HCT116 (cell line): ENCODE measurements at regions not wholly inside any gene's neighbourhood (a gene's known extent, or its start where the extent isn't known, plus 50 kb on each side); places are given as distances from the start of the nearest gene placed in this dataset.

Experiments used
- CEBPB ChIP-seq: IDR thresholded peaks from 2 replicates; pipeline ENCODE4 v1.6.1; 2012; ENCODE audit warnings: low read depth
- EZH2 ChIP-seq: fragments of 200-600 bp; sonication (generic); IDR thresholded peaks from 2 replicates; pipeline ENCODE4 v1.6.1; 2017; ENCODE audit warnings: antibody characterized with exemption, mixed run types
- EZH2phosphoT487 ChIP-seq: fragments of 200-600 bp; IDR thresholded peaks from 2 replicates; pipeline ENCODE4 v1.6.1; 2018; ENCODE audit warnings: antibody characterized with exemption, borderline replicate concordance
- MAX ChIP-seq: IDR thresholded peaks from 2 replicates; pipeline ENCODE4 v1.6.1; 2012
- POLR2A ChIP-seq: IDR thresholded peaks from 2 replicates; pipeline ENCODE4 v1.7.0; 2011; ENCODE audit warnings: borderline replicate concordance; ENCODE audit not compliant: insufficient read depth, insufficient read length; ENCODE audit errors: extremely low read depth
- POLR2AphosphoS5 ChIP-seq: IDR thresholded peaks from 2 replicates; pipeline ENCODE4 v1.6.1; 2011; ENCODE audit warnings: mild to moderate bottlenecking, low read depth, low read length, moderate library complexity
- RAD21 ChIP-seq: IDR thresholded peaks from 2 replicates; pipeline ENCODE4 v1.6.1; 2012; ENCODE audit warnings: low read depth, mild to moderate bottlenecking
- ZFX ChIP-seq: fragments of 450-650 bp; IDR thresholded peaks from 2 replicates; pipeline ENCODE4 v1.6.1; 2017
- TF ChIP-seq, protein P1 (sequence below), 3 experiments: fragments of 200-600 bp in 1 of 3; sonication (generic) in 1 of 3; IDR thresholded peaks in 2 of 3; conservative IDR thresholded peaks in 1 of 3; 2 replicates each; pipeline ENCODE4 v1.5.1; 2012 to 2017; ENCODE audit warnings: low read depth in 2 of 3, low read length in 2 of 3, antibody characterized with exemption in 1 of 3, borderline replicate concordance in 1 of 3, control low read depth in 1 of 3, mild to moderate bottlenecking in 1 of 3, mixed read lengths in 1 of 3, mixed run types in 1 of 3, moderate library complexity in 1 of 3; ENCODE audit not compliant: insufficient read depth in 1 of 3
- TF ChIP-seq, protein P2 (sequence below): IDR thresholded peaks from 2 replicates; pipeline ENCODE4 v1.6.1; 2012

GRCh38 chr1:56401191-56401590, 178.2 kb downstream of the PLPP3 start:
- TF ChIP-seq POLR2AphosphoS5, result no peak
- TF ChIP-seq, protein P1, sequence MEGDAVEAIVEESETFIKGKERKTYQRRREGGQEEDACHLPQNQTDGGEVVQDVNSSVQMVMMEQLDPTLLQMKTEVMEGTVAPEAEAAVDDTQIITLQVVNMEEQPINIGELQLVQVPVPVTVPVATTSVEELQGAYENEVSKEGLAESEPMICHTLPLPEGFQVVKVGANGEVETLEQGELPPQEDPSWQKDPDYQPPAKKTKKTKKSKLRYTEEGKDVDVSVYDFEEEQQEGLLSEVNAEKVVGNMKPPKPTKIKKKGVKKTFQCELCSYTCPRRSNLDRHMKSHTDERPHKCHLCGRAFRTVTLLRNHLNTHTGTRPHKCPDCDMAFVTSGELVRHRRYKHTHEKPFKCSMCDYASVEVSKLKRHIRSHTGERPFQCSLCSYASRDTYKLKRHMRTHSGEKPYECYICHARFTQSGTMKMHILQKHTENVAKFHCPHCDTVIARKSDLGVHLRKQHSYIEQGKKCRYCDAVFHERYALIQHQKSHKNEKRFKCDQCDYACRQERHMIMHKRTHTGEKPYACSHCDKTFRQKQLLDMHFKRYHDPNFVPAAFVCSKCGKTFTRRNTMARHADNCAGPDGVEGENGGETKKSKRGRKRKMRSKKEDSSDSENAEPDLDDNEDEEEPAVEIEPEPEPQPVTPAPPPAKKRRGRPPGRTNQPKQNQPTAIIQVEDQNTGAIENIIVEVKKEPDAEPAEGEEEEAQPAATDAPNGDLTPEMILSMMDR (IDR thresholded peaks at IDR 0.05 in 2 of 3, conservative IDR thresholded peaks at IDR 0.05 in 1 of 3; ENCODE audit: borderline replicate concordance in 1 of 3, insufficient read depth in 1 of 3, low read depth in 2 of 3, low read length in 2 of 3), result no peak
- TF ChIP-seq EZH2, result no peak
- no peak for TF ChIP-seq ZFX
- no peak for TF ChIP-seq POLR2A
- no peak for TF ChIP-seq EZH2phosphoT487
- TF ChIP-seq, protein P2, sequence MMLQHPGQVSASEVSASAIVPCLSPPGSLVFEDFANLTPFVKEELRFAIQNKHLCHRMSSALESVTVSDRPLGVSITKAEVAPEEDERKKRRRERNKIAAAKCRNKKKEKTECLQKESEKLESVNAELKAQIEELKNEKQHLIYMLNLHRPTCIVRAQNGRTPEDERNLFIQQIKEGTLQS, result no peak
- no peak for TF ChIP-seq RAD21
- TF ChIP-seq MAX, result no peak
- TF ChIP-seq CEBPB, result no peak
